Liver (tissue), 3 donors: ENCODE measurements at regions not wholly inside any gene's neighbourhood (a gene's known extent, or its start where the extent isn't known, plus 50 kb on each side); places are given as distances from the start of the nearest gene placed in this dataset.

Experiments used
- TAF1 ChIP-seq: conservative IDR thresholded peaks from 2 replicates; pipeline ENCODE4 v1.6.1; 2016; ENCODE audit warnings: antibody characterized with exemption, mild to moderate bottlenecking
- TF ChIP-seq, protein P1 (sequence below): fragments of 150-350 bp; IDR thresholded peaks from 2 replicates; pipeline ENCODE4 v1.5.1; 2017; ENCODE audit warnings: improper control_type of control experiment, low read depth, low read length; ENCODE audit not compliant: missing input control
- TF ChIP-seq, protein P2 (sequence below): IDR thresholded peaks from 2 replicates; pipeline ENCODE4 v1.6.1; 2016; ENCODE audit warnings: antibody characterized with exemption, mild to moderate bottlenecking
- donor health status: healthy.
- donor health status: healthy.

DNA sequence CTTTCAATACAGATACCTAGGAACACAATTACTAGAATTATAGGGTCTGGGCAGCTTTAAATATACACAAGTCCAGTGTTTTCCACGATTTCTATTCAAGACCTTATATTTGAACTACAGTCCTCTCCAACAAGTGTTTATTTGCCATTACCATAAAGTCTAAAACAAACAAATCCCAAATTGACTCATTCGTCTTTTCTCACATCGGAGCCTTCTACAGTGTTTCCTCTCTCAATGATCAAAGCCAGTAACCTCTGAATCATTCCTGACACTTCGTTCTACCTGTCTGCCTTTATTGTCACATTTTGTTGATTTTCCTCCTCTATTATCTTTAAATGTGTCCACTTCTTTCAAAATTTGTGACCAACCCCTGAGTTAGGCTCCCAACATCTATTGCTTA is 1356.5 kb upstream of the SLC10A2 start:
- TF ChIP-seq, protein P1, sequence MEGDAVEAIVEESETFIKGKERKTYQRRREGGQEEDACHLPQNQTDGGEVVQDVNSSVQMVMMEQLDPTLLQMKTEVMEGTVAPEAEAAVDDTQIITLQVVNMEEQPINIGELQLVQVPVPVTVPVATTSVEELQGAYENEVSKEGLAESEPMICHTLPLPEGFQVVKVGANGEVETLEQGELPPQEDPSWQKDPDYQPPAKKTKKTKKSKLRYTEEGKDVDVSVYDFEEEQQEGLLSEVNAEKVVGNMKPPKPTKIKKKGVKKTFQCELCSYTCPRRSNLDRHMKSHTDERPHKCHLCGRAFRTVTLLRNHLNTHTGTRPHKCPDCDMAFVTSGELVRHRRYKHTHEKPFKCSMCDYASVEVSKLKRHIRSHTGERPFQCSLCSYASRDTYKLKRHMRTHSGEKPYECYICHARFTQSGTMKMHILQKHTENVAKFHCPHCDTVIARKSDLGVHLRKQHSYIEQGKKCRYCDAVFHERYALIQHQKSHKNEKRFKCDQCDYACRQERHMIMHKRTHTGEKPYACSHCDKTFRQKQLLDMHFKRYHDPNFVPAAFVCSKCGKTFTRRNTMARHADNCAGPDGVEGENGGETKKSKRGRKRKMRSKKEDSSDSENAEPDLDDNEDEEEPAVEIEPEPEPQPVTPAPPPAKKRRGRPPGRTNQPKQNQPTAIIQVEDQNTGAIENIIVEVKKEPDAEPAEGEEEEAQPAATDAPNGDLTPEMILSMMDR = no peak
- TF ChIP-seq TAF1 = no peak
- TF ChIP-seq, protein P2, sequence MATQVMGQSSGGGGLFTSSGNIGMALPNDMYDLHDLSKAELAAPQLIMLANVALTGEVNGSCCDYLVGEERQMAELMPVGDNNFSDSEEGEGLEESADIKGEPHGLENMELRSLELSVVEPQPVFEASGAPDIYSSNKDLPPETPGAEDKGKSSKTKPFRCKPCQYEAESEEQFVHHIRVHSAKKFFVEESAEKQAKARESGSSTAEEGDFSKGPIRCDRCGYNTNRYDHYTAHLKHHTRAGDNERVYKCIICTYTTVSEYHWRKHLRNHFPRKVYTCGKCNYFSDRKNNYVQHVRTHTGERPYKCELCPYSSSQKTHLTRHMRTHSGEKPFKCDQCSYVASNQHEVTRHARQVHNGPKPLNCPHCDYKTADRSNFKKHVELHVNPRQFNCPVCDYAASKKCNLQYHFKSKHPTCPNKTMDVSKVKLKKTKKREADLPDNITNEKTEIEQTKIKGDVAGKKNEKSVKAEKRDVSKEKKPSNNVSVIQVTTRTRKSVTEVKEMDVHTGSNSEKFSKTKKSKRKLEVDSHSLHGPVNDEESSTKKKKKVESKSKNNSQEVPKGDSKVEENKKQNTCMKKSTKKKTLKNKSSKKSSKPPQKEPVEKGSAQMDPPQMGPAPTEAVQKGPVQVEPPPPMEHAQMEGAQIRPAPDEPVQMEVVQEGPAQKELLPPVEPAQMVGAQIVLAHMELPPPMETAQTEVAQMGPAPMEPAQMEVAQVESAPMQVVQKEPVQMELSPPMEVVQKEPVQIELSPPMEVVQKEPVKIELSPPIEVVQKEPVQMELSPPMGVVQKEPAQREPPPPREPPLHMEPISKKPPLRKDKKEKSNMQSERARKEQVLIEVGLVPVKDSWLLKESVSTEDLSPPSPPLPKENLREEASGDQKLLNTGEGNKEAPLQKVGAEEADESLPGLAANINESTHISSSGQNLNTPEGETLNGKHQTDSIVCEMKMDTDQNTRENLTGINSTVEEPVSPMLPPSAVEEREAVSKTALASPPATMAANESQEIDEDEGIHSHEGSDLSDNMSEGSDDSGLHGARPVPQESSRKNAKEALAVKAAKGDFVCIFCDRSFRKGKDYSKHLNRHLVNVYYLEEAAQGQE = no peak
